Neural cell (in vitro differentiated cells): ENCODE measurements at regions not wholly inside any gene's neighbourhood (a gene's known extent, or its start where the extent isn't known, plus 50 kb on each side); places are given as distances from the start of the nearest gene placed in this dataset.
"Not testable (repeated sequence)": the region's sequence is repeated elsewhere in the genome, so short reads cannot be mapped to it uniquely, and the experiment has no call there.

Experiments
- H2AFZ ChIP-seq: fragments of 200-600, 300-800 bp; sonication (generic), shearing (Covaris generic); 2 replicates; pipeline ENCODE4 v1.6.0; 2014; ENCODE audit warnings: low read depth, mild to moderate bottlenecking, antibody characterized with exemption, low read length, moderate library complexity
- H3F3A ChIP-seq: fragments of 200-600 bp; shearing (Covaris generic); 2 replicates; pipeline ENCODE4 v1.6.1; 2016; ENCODE audit warnings: mild to moderate bottlenecking, moderate library complexity, mixed read lengths, antibody characterized with exemption, low read length; ENCODE audit not compliant: insufficient read depth, poor library complexity, severe bottlenecking
- H3K27ac ChIP-seq: fragments of 200-600, 300-800 bp; sonication (generic), shearing (Covaris generic); 2 replicates; pipeline ENCODE4 v1.5.1; 2014; ENCODE audit warnings: mild to moderate bottlenecking, low read length, moderate library complexity
- H3K27me3 ChIP-seq: fragments of 300-800, 200-600 bp; sonication (generic), shearing (Covaris generic); 2 replicates; pipeline ENCODE4 v1.6.0; 2014; ENCODE audit warnings: mild to moderate bottlenecking, low read depth, low read length, moderate library complexity; ENCODE audit not compliant: insufficient read depth
- H3K36me3 ChIP-seq: fragments of 300-800, 200-600 bp; sonication (generic), shearing (Covaris generic); 2 replicates; pipeline ENCODE4 v1.5.1; 2014; ENCODE audit warnings: mild to moderate bottlenecking, antibody characterized with exemption, low read length, moderate library complexity; ENCODE audit not compliant: insufficient read depth
- H3K4me2 ChIP-seq: fragments of 300-800, 200-600 bp; sonication (generic), shearing (Covaris generic); 2 replicates; pipeline ENCODE4 v1.6.0; 2014; ENCODE audit warnings: mild to moderate bottlenecking, low read length
- H3K4me3 ChIP-seq: fragments of 300-800, 200-600 bp; sonication (generic), shearing (Covaris generic); 2 replicates; pipeline ENCODE4 v1.5.1; 2014; ENCODE audit warnings: mild to moderate bottlenecking, low read length, moderate library complexity
- H3K79me2 ChIP-seq: fragments of 200-600 bp; shearing (Covaris generic); replicated peaks from 2 replicates; pipeline ENCODE4 v1.6.0; 2014; ENCODE audit warnings: mild to moderate bottlenecking, low read length, moderate library complexity; ENCODE audit not compliant: insufficient read depth
- H3K9ac ChIP-seq: fragments of 300-800, 200-600 bp; sonication (generic), shearing (Covaris generic); 2 replicates; pipeline ENCODE4 v1.6.1; 2016; ENCODE audit warnings: mild to moderate bottlenecking, low read length, mixed read lengths
- H3K9me2 ChIP-seq: fragments of 200-600 bp; shearing (Covaris generic); 2 replicates; pipeline ENCODE4 v1.6.1; 2016; ENCODE audit warnings: mild to moderate bottlenecking, low read length, mixed read lengths; ENCODE audit not compliant: insufficient read depth
- H3K9me3 ChIP-seq: fragments of 200-600, 300-800 bp; sonication (generic), shearing (Covaris generic); 2 replicates; pipeline ENCODE4 v1.6.1; 2016; ENCODE audit warnings: mild to moderate bottlenecking, mixed run types, low read length, moderate library complexity, mixed read lengths
- H4K20me1 ChIP-seq: fragments of 200-600 bp; shearing (Covaris generic); 2 replicates; pipeline ENCODE4 v1.6.1; 2016; ENCODE audit warnings: mild to moderate bottlenecking, mixed run types; ENCODE audit not compliant: insufficient read depth
- CTCF ChIP-seq: fragments of 450-650 bp; IDR thresholded peaks from 2 replicates; pipeline ENCODE4 v1.5.1; 2014; ENCODE audit warnings: antibody characterized with exemption, mild to moderate bottlenecking, moderate library complexity; ENCODE audit not compliant: poor library complexity, severe bottlenecking
- EP300 ChIP-seq: fragments of 450-650 bp; conservative IDR thresholded peaks from 2 replicates; pipeline ENCODE4 v1.6.1; 2014; ENCODE audit warnings: antibody characterized with exemption, mild to moderate bottlenecking, moderate library complexity; ENCODE audit not compliant: poor library complexity, severe bottlenecking
- EZH2 ChIP-seq: fragments of 200-600, 300-800 bp; shearing (Covaris generic), sonication (generic); IDR thresholded peaks from 2 replicates; pipeline ENCODE4 v1.6.1; 2014; ENCODE audit warnings: antibody characterized with exemption, low read length, borderline replicate concordance, mild to moderate bottlenecking; ENCODE audit not compliant: insufficient read depth, poor library complexity, severe bottlenecking
- MXI1 ChIP-seq: fragments of 450-650 bp; conservative IDR thresholded peaks from 2 replicates; pipeline ENCODE4 v1.6.1; 2014; ENCODE audit warnings: antibody characterized with exemption, mild to moderate bottlenecking; ENCODE audit not compliant: poor library complexity, severe bottlenecking
- POLR2AphosphoS5 ChIP-seq: IDR thresholded peaks from 2 replicates; pipeline ENCODE4 v1.6.1; 2012
- RAD21 ChIP-seq: fragments of 450-650 bp; conservative IDR thresholded peaks from 2 replicates; pipeline ENCODE4 v1.6.1; 2014; ENCODE audit warnings: antibody characterized with exemption, mild to moderate bottlenecking, moderate library complexity
- REST ChIP-seq: IDR thresholded peaks from 2 replicates; pipeline ENCODE4 v1.6.1; 2012; ENCODE audit warnings: borderline replicate concordance
- SMC3 ChIP-seq: fragments of 450-650 bp; conservative IDR thresholded peaks from 2 replicates; pipeline ENCODE4 v1.6.1; 2014; ENCODE audit warnings: antibody characterized with exemption, mild to moderate bottlenecking, moderate library complexity; ENCODE audit not compliant: poor library complexity
- TAF1 ChIP-seq: IDR thresholded peaks from 2 replicates; pipeline ENCODE4 v1.6.1; 2012; ENCODE audit warnings: low read depth

- Histone ChIP-seq H3K36me3 (no peaks in the 10 kb centered on the region), H3K27me3 (no peaks in the 10 kb centered on the region), H3K9me3 (no peaks in the 10 kb centered on the region), H3K4me3 (no peak overlapping the region), H3K9me2 (no peaks in the 10 kb centered on the region), H3K4me2 (no peak overlapping the region), H3K9ac (no peak overlapping the region), H3K27ac (no peak overlapping the region), H3F3A (no peaks in the 10 kb centered on the region), H4K20me1 (no peaks in the 10 kb centered on the region), H2AFZ (no peak overlapping the region), H3K79me2 (no peaks in the 10 kb centered on the region)
- TF ChIP-seq EP300, result no peak
- no peak for TF ChIP-seq REST
- no peak for TF ChIP-seq MXI1
- no peak for TF ChIP-seq TAF1
- TF ChIP-seq CTCF, result no peak
- TF ChIP-seq SMC3, result no peak
- TF ChIP-seq POLR2AphosphoS5, result no peak
- no peak for TF ChIP-seq EZH2
- no peak for TF ChIP-seq RAD21
Observed at GRCh38 chr10:30538086-30538485, 91.5 kb downstream of the LYZL2 start.

- H3F3A ChIP-seq, result no peaks in the 10 kb centered on the region
- no peak overlapping the region for H3K4me2 ChIP-seq
- H3K27me3 ChIP-seq, result no peaks in the 10 kb centered on the region
- H3K9me3 ChIP-seq, result no peaks in the 10 kb centered on the region
- H3K36me3 ChIP-seq, result no peaks in the 10 kb centered on the region
- no peak overlapping the region for H3K27ac ChIP-seq
- no peak overlapping the region for H3K9ac ChIP-seq
- H3K9me2 ChIP-seq, result no peaks in the 10 kb centered on the region
- H3K79me2 ChIP-seq, result no peaks in the 10 kb centered on the region
- no peak overlapping the region for H2AFZ ChIP-seq
- H4K20me1 ChIP-seq, result no peaks in the 10 kb centered on the region
- no peak overlapping the region for H3K4me3 ChIP-seq
- TF ChIP-seq EP300, result no peak
- no peak for TF ChIP-seq REST
- no peak for TF ChIP-seq TAF1
- no peak for TF ChIP-seq SMC3
- no peak for TF ChIP-seq RAD21
- TF ChIP-seq MXI1, result no peak
Observed at GRCh38 chr10:30537586-30537985, 92.0 kb downstream of the LYZL2 start.

- H3K4me3 ChIP-seq, H3K36me3 ChIP-seq, H2AFZ ChIP-seq, H3K9ac ChIP-seq, H3K79me2 ChIP-seq, H3K4me2 ChIP-seq, H4K20me1 ChIP-seq, H3K9me3 ChIP-seq, H3F3A ChIP-seq, H3K27ac ChIP-seq, H3K27me3 ChIP-seq, H3K9me2 ChIP-seq: not testable (repeated sequence)
Observed at GRCh38 chr10:30537158-30537557, 92.4 kb downstream of the LYZL2 start.
